Activated CD4-positive, alpha-beta T cell treated with anti-CD3 and anti-CD28 coated beads, Interleukin-2, amount 50 U/mL, for 48 hours (primary cell): ENCODE measurements at regions not wholly inside any gene's neighbourhood (a gene's known extent, or its start where the extent isn't known, plus 50 kb on each side); places are given as distances from the start of the nearest gene placed in this dataset.
A peak's percentile ranks its signal among the peaks of the same experiment; 100 is the strongest.
"Not testable (repeated sequence)": the region's sequence is repeated elsewhere in the genome, so short reads cannot be mapped to it uniquely, and the experiment has no call there.

Source experiments
- DNase-seq, 2 experiments: peaks; one replicate each; pipeline ENCODE4 v3.0.0-alpha.2; 2020

DNA sequence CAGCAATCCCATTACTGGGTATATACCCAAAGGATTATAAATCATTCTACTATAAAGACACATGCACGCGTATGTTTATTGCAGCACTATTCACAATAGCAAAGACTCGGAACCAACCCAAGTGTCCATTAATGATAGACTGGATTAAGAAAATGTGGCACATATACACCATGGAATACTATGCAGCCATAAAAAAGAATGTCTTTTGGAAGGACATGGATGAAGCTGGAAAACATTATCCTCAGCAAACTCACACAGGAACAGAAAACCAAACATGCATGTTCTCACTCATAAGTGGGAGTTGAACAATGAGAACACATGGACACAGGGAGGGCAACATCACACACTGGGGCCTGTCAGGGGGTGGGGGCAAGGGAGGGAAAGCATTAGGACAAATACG is 143.7 kb upstream of the IVNS1ABP start:
- not testable (repeated sequence) for DNase-seq

DNA sequence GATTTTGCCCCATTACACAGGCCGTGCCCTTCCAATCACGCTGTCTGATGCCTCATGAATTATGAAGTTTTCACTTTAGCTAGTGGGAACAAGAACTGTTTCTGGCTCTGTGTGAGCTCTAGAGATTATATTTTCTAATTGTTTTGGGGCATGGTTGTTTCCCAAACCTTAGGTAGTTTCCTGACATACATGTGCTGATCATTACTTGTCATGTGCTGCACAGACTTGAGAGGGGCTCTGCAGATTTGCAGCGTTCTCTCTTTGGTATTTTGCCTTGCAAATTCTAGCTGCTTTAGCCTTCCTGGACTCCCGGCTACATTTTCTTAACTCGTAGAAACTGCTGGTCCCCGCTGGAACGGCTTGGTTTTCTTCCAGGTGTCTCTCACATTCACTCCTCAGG is 142.1 kb upstream of the IVNS1ABP start:
- DNase-seq: no peak

DNA sequence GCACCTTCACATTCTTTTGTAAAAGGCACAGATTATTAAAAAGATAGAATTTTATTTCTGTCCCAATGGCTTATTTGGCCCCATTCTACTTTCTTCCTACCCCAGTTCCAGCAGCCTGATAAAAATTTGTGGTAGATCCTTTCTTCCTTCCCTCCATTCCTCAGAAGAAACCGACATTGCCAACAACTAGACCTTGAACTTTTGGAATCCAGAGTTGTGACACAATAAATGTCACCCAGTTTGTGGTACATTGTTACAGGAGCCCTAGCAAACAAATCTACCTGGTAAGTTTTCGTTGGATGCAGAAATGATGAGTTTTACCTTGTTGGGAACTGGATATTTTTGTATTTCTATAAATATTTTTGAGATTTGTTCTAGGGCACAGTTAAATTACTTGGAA is 141.6 kb upstream of the IVNS1ABP start:
- DNase-seq: no peak

DNA sequence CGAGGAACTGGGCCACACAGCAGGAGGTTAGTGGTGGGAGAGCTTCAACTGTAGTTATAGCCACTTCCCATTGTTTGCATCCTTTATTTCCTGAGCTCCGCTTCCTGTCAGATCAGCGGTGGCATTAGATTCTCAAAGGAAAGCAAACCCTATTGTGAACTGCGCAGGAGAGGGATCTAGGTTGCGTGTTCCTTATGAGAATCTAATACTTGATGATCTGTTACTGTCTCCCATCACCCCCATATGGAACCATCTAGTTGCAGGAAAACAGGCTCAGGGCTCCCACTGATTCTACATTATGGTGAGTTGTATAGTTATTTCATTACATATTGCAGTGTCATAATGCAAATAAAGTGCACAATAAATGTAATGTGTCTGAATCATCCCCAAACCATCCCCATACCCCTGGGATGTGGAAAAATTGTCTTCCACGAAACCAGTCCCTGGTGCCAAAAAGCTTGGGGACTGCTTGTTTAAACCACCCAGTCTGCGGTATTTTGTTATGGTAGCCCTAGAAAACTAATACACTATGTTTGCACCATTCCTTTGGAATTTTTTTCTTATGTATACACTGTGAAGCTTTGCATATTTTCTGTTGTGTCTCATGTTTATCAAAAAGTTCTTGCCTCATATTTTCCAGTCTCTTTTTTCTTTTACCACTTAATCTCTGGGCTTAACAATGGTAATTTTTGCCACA is 136.6 kb upstream of the IVNS1ABP start:
- no peak for DNase-seq

DNA sequence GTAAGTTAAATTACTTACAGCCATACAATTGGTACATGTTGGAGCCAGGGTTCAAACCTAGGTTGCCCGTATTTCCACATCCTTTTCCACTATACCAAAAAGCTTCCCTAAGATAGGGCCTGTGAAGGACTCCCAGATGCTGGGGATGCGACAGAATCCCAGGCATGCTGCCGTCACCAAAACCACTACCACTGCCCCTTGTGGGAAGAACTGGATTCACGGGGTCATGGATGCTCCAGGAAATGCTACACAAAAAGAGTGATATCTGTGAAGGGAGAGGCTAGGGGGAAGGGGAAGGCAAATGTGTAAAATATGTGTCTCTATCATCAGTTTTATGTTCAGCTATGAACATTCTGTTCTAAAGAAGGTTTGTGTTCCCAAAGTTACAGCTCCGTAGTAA is 133.9 kb upstream of the IVNS1ABP start:
- no peak for DNase-seq

DNA sequence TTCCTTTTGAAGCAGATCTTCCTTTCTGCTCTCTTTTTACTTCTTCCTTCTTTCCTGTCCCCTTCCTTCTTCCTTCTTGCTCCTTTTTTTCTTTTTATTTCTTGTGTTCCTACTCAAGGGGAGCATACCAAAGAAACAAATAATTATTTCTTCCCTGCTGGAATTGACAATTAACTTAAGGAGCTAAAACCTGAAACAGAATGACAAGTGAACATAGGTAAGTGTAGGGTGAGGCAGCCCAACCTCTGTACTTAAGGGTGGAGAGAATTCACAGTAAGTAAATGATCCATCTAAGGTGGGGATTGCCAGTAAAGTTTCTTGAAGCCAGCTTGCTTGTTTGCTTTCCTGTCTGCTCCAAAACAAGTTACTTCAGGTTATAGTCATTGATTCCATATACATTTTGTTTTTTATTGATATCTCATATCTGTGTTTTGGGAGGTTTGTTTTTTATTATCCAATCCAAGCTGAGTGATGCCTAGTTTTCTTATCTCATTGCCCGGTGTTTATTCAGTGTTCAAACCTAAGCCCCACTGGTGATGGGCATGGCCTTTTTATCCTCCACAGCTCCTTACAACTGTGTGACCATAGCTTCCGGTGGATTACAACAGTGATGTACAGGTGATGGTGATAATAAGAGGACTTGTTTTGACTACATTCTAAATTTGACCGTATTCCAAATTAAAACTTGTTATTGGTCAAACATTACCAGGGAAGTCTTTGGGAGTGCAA is 133.2 kb upstream of the IVNS1ABP start:
- no peak for DNase-seq

DNA sequence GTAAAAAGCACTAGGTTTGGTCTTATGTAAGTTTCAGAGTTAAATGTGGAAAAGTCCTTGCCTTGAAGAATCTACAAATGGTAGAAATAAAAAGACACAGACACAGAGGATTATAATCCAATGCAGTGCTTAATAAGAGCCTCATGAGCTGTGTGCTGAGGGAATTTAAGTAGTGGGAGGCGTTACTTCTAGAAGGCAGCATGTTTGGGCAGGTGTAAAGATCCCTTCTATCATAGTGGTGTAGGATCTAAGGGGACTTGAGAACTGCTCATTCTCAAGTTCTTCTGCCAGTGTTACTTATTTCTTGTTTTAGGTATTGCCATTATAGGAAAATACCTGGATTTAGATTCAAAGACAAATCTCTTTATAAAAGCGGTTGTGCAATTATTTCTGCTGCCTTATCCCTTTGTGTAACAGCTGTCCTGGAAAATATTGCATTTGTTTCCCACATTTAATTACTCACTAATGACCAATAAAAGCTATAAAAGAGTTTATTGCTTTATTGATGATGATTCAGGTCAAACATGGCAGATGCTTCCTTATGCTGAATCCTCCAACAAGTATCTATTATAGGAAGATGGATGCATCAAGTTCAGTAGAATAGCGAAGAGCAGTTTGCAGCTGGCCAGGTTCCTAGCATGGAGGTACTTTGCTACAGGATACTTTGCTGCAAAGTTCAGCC is 132.5 kb upstream of the IVNS1ABP start:
- no peak for DNase-seq

DNA sequence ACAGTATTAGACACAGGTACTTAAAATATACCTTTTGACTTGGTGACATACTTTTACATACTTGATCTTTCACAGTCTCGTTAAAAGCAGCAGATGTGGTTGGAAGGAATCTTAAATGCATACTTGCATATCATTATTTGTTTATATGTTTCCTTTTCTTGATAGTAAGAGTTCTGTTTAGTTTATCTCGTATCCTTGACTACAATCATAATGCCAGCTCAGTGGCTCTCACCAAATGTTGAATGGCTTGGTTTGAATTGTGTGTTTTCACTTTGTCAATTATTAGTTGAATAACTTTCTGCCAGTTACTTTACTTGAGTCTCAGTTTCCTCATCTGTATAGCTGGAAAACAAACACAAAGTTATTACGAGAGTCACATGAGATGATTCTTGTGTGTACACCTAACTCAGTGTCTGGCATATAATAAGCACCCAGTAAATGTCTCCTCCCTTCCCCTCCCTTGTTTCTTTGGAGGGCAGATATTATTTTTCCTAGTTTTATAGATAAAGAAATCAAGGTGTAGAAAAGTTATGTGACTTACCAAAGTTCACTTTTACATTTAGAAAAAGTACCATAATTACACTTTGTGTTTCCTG is 131.6 kb upstream of the IVNS1ABP start:
- DNase-seq: no peak

DNA sequence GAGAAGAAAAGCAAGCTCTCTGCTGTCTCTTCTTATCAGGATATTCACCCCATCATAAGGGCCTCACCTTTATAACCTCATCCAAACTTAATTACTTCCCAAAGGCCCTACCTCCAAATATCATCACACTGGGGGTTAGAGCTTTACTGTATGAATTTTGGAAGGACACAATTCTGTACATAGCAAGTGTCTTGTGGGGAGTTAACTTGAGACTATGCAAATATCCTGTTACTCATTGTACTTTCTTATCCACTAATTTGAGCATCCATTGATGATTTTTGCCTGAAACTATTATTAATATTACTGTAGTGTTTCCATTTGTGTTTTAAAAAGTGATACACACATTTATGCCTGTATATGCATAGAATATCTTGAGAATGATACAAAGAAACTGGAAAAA is 129.1 kb upstream of the IVNS1ABP start:
- no peak for DNase-seq

DNA sequence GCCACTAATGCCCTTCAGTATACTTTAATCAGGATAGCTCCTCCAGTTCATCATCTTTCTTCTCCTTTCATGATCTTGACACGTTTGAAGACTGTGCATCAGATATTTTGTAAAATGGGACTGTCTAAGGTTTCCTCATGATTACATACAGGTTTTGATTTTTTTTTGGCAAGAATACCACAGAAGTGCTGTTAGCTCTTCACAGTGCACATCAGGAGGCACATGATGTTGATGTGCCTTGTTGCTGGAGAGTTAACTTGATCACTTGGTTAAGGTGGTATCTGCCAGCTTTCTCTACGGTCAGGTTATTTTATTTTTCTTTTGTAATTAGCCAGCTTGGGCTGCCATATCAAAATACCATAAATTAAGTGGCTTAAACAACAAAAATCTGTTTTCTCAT is 128.6 kb upstream of the IVNS1ABP start:
- no peak for DNase-seq

DNA sequence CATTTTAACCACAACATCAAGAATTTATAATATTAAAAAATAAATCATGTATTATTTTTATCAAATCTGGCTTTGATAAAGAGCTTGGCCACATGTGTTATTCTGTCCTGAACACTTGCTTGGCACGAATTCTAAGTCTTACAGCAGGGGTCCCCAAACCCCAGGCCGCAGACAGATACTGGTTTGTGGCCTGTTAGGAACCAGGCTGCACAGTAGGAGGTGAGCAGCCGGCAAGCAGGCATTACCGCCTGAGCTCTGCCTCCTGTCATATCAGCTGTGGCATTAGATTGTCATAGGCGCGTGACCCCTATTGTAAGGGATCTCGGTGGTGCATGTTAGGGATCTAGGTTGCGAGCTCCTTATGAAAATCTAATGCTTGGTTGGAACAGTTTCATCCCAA is 127.6 kb upstream of the IVNS1ABP start:
- no peak for DNase-seq

DNA sequence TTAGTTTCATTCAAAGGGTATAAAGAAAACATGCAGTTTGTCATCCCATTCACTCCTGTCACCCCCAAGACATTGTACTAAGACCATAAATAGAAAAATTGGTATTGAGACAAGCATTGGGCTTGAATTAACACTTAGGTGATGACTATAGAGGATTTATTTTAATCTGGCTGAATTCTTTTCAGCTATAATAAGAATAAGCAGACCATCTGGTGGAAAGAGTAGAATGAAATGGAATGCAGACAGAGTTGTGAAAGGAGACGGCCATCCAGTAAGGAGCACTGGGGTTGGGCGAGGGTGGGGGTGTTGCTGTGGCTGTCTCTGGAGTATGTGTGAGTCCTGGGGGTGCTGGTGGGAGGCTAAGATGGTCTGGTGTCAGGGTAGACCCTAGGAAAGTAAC is 125.0 kb upstream of the IVNS1ABP start:
- DNase-seq: no peak

DNA sequence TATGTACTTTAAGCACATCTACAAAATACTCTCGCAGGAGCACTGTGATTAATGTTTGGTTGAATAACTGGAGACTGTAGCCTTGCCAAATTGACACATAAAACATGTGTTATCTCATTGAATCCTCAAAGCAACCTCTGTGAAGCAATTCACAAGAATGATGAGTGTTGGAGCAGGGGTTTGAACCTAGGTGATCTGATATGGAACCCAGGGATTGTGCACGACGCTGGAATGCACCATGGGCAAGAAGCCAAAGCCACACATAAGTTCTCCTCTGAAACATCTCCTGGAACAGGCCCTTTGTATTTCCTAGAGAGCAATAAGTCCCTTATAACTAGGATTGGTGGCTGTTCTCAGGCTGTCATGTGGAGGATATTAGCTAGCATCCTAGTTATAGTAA is 124.6 kb upstream of the IVNS1ABP start:
- DNase-seq: no peak

DNA sequence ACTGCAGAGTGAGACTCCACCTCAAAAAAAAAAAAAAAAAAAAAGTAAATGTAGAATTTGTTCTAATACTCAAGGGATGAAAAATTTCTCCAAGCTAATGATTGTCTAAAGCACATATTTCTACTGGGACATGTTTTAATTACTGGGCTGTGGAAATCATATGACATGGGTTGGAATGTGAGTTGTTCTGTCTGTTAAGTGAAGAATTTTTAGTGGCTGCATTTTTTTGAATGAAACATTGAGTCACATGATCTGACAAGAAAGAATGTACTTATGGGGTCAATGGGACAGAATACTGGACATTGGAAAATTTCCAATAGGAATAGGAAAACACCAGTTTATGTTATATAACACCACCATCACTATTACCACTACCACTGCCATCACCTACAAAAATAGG is 123.8 kb upstream of the IVNS1ABP start:
- no peak for DNase-seq

DNA sequence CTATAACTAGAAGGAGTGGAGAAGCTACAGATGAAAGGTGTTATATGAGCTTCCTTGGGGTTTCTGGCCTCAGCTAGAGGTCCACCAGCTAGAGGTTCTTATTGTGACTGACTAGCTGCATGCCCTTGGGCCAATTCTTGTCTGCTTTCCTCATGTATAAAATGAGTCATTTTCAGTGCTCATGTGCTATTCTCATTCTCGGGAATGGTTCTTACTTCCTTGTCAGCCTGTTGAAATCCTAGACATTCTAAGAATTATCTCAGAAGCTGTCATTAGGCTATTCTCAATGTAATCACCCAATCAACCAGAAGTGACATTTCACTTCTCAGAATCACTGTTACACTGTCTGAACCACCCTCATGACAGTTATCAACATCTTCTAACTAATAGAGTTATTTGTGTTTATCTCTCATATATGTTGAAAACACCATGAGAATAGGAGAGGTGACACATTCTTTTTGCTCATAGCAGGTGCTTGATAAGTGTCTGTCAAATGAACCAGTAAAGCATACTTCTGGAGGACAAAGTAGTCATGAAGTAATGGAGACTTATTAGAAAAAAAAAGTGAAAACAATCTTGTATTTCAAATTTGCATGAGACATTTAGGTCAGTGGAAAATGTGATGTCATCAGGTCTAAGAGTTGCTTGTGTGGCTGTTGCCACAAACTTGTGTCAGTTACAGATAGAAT is 122.8 kb upstream of the IVNS1ABP start:
- DNase-seq: peak; percentile 15 to 28

DNA sequence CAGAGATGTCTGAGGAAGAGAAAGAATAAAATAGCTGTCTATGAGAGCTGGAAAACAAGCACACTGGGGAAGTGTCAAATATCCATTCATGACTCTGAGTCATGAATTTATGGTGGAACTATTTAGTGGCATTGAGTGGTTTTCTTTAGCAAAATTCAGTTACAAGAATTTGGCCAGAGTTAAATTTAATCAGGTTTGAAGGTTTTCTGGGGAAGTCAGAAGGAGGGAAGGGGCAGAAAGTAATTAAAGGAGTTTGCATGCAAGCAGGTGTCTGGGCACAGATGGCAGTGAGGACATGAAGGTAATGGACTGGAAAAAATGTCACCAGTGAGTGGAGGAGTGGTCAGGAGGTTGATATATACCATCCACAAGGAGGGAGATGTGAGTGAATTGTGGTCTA is 121.9 kb upstream of the IVNS1ABP start:
- no peak for DNase-seq

DNA sequence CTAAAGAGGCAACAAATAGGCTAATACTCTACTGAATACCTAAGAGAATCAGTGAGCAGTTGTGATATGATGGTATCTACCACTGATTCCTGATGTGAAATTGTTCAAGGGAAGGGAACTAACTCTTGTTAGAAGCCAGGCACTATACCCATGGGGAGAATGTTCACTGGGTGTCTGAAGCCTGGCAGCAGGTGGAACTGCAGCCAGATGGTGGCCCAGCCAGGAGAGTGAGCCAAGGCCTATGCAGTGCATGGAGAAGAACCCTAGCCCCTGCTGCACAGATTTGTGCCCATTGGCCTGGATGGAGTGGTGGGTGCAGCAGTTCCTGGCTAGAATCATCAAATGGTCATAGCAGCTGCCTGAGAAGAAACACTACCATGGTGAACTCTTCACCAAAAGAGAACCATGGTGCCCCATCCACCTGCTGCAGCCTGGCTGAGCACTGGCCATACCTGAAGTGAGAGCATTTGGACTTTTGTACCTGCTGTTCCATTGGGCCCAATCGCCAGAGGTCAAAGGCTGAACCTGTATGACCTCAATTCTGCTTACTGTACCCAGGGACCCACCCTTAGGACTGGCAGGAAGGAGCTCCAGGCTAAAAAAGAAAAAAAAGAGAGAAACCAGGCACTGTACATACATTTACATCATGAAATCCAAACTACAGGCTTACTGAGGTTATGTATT is 118.8 kb upstream of the IVNS1ABP start:
- DNase-seq: no peak

DNA sequence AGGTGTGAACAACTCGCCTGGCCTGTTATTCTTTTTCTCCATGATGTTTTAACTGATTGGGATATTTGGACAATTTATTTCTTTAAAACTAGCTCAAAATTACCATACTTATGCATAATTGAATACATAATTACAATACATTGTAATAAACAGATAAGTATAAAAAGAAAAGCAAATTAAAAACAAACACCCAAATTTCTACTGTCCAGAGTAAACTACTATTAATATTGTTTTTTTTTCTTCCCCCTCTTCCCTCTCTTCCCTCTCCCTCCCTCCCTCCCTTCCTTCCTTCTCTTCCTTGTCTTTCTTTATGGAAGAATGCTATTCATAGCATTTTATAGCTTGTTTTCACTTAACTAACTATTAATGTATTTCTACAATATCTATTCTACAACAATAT is 117.7 kb upstream of the IVNS1ABP start:
- no peak for DNase-seq

DNA sequence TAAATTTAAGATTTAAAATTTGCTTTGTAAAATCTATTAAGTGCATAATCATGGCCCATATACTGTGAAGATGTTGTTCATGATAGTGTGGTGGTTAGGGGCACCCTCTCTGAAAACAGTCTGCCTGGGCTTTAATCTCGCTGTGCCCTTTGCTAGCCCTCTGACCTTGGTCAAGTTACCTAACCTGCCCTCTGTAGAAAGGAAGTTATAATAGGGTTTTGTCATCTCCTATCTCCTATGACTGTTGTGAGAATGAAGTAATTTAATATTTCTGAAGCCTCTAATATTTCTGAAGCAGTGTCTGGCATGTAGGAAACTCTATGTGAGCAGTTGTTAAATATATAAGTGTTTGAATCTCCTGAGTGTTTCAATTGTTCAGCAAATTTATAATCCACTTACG is 116.6 kb upstream of the IVNS1ABP start:
- no peak for DNase-seq

DNA sequence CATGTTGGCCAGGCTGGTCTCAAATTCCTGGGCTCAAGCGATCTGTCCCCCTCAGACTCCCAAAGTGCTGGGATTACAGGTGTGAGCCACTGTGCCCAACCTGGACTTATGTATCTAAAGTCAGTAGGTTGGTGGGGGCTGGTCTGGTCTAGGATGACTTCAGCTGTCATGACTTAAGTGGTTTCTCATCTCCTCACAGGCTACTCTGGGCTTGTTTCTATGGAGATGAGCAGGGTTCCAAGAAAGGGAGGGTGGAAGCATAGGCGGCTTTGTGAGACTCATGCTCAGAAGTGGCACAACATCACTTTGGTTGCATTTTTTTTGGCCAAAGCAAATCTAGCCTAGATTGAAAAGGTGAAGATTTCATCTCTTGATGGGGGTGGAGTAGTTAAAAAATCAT is 115.9 kb upstream of the IVNS1ABP start:
- DNase-seq: no peak

DNA sequence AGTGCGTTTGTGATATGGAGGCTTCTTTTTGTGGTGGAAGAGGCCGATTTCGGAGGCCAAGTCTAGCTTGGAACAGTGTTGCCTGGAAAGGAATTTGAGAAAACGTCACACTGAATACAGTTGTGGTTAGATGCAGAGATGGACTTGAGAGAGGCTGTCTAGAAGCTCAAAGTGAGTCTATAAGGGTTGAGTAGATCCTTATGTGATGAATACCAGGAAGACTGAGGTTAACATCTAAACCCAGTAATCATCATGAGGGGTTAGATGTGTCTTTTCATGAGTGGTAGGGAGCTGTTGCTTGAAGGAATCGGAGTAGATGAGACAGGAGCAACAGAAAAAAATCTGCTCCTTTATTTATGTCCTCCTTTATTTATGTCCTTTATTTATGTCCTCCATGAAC is 114.6 kb upstream of the IVNS1ABP start:
- no peak for DNase-seq

DNA sequence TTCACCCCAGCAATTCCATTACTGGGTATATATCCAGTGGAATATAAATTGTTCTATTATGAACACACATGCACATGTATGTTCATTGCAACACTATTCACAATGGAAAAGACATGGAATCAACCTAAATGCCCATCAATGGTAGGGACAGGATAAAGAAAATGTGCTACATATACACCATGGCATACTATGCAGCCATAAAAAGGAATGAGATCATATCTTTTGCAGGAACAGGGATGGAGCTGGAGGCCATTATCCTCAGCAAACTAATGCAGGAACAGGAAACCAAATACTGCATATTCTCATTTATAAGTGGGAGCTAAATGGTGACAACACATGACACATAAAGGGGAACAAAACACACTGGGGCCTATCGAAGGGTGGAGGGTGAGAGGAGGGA is 112.6 kb upstream of the IVNS1ABP start:
- not testable (repeated sequence) for DNase-seq

DNA sequence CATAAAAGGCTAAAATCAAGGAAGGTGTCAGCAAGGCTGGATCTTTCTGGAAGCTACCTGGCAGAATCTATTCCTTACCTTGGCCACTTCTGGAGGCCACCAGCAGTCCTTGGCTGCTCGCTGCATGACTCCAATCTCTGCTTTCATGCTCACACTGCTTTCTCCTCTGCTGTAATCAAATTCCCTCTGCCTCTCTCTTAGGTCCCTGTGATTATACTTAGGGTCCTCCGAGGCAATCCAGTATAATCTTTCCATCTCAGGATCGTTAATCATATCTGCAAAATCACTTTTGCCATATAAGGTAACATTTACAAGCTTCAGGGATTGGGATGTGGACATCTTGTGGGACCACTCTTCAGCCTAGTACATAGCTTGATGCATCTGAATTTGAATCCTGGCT is 110.7 kb upstream of the IVNS1ABP start:
- no peak for DNase-seq
